Upper lobe of left lung (tissue), 4 donors: ENCODE measurements at regions not wholly inside any gene's neighbourhood (a gene's known extent, or its start where the extent isn't known, plus 50 kb on each side); places are given as distances from the start of the nearest gene placed in this dataset.

Experiments used
- CTCF ChIP-seq, 6 experiments: fragments of 450-650 bp in 4 of 6; fragments of 200-600 bp in 2 of 6; sonication (generic) in 2 of 6; IDR thresholded peaks; one replicate each; pipeline ENCODE4 v1.5.1; 2016 to 2019; ENCODE audit warnings: antibody characterized with exemption in 6 of 6
- POLR2AphosphoS5 ChIP-seq, 2 donors: sonication (generic); formaldehyde crosslinking; IDR thresholded peaks; one replicate each; pipeline ENCODE4 v1.5.1; 2017; ENCODE audit warnings: antibody characterized with exemption in 2 of 2

- TF ChIP-seq CTCF (IDR thresholded peaks at IDR 0.05) (no peak), POLR2AphosphoS5 (IDR thresholded peaks at IDR 0.05) (no peak)
These were observed 53.9 kb upstream of the ACSF3 start for GRCh38 chr16:89039756-89040155.
